CD4-positive, alpha-beta T cell treated with Interleukin-4 for 1 hour (primary cell): ENCODE measurements at regions not wholly inside any gene's neighbourhood (a gene's known extent, or its start where the extent isn't known, plus 50 kb on each side); places are given as distances from the start of the nearest gene placed in this dataset.
"Not testable (repeated sequence)": the region's sequence is repeated elsewhere in the genome, so short reads cannot be mapped to it uniquely, and the experiment has no call there.

Source experiments
- DNase-seq, 2 donors: peaks; one replicate each; pipeline ENCODE4 v3.0.0-alpha.2; 2020 to 2022

- no peak for DNase-seq
Observed at GRCh38 chr4:53712408-53713020, 121.2 kb upstream of the LNX1 start.

DNA sequence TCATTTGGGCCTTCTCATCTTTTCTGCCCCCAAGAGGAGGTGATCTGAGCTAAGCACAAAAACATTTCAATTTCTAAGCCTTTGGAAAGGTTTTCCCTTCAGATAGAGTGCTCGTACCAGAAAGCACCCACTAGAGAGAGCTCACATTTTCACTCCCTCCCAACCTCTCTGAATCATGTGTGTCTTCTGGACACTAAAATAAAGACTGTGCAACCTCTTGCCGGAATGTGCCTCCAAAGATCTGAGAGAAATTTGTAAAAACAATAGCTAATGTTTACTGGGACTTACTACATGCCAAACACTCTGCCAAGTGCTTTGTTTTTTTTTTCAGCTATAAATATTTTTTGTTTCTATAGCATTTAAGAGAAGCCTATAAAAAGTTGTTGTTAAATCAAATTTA is 120.6 kb upstream of the LNX1 start:
- no peak for DNase-seq

DNA sequence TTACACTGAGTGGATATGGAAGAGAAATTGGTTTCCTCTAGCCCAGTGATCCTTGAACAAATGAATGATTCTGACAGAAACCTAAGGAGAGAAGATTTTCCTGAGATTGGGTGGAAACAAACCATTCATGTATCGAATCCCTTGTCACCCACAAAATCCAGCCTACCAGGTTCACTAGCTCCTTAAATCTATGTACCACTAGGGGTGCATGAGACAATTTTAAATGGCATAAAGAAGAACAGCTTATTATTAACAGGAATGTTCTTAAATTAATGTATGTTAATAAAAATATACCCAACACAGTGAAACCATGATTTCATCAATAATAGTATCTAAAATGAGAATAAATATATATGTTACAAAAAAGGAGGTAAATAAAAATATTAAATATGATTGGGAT is 118.4 kb upstream of the LNX1 start:
- no peak for DNase-seq

DNA sequence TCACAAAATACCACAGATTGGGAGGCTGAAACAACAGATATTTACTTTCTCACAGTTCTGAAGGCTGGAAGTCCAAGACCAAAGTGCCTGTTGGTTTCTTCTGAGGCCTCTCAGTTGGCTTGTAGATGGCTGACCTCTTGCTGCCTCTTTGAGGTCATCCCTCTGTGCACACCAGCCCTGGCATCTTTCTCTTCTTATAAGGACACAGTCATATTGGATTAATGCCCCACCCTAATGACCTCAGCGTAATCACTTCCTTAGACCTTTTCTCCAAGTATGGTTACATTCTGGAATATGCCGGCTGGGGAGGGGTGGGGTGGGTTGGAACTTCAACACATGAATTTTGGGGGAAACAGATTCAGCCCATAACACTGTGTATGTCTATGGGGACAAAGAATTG is 116.2 kb upstream of the LNX1 start:
- DNase-seq = no peak

GRCh38 chr4:53706422-53707032 is 115.2 kb upstream of the LNX1 start:
- DNase-seq = peak in 1 of 2 donors; percentile 10

DNA sequence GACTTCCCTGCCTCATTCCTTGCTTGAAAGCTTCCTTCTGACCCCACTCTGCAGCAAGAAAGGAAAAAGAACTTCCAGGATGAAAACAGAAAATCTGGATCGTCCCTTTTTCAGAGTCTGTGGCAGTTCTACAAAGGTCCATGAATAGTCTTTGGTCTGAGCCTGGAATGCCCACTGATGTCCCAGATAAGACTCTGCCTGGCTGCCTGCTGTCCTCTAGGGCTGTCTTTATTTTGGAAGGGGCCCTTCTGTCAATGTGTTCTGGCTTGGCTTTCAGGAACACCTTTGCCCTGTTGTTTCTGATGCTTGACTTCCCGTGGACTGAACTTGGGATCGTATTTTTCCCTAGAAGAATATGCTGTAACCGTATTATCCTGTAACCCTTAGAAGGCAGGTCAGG is 114.7 kb upstream of the LNX1 start:
- no peak for DNase-seq

- DNase-seq = no peak
Observed at GRCh38 chr4:53705151-53705764, 114.0 kb upstream of the LNX1 start.

DNA sequence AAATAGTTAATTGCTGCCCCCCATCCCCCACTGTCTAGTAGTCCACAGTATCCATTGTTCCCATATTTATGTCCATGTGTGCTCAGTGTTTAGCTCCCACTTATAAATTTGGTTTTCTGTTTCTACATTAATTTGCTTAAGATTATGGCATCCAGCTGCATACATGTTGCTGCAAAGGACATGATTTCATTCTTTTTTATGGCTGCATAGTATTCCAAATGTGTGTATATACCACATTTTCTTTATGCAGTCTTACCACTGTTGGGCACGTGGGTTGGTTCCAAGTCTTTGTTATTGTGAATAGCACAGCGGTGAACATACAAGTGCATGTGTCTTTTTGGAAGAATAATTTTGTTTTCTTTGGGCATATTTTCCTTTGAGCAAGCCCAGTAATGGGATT is 113.0 kb upstream of the LNX1 start:
- DNase-seq = no peak

GRCh38 chr4:53703267-53703655 is 112.0 kb upstream of the LNX1 start:
- DNase-seq = no peak

- peak in 1 of 2 donors; percentile 35 for DNase-seq
Observed at GRCh38 chr4:53702334-53703266, 111.3 kb upstream of the LNX1 start.

DNA sequence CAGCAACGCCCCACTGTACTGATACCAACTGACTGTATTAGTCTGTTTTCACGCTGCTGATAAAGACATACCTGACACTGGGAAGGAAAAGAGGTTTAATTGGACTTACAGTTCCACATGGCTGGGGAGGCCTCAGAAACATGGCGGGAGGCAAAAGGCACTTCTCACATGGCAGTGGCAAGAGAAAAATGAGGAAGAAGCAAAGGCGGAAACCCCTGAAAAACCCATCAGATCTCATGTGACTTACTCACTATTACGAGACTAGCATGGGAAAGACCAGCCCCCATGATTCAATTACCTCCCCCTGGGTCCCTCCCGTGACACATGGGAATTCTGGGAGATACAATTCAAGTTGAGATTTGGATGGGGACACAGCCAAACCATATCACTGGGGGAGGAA is 110.0 kb upstream of the LNX1 start:
- DNase-seq = not testable (repeated sequence)

DNA sequence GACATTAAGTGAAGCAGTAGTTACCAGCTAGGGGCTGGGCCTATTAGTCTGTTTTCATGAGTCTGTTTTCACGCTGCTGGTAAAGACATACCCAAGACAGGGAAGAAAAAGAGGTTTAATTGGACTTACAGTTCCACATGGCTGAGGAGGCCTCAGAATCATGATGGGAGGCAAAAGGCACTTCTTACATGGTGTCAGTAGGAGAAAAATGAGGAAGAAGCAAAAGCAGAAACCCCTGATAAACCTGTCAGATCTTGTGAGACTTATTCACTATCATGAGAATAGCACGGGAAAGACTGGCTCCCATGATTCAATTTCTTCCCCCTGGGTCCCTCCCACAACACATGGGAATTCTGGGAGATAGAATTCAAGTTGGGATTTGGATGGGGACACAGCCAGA is 108.0 kb upstream of the LNX1 start:
- not testable (repeated sequence) for DNase-seq

DNA sequence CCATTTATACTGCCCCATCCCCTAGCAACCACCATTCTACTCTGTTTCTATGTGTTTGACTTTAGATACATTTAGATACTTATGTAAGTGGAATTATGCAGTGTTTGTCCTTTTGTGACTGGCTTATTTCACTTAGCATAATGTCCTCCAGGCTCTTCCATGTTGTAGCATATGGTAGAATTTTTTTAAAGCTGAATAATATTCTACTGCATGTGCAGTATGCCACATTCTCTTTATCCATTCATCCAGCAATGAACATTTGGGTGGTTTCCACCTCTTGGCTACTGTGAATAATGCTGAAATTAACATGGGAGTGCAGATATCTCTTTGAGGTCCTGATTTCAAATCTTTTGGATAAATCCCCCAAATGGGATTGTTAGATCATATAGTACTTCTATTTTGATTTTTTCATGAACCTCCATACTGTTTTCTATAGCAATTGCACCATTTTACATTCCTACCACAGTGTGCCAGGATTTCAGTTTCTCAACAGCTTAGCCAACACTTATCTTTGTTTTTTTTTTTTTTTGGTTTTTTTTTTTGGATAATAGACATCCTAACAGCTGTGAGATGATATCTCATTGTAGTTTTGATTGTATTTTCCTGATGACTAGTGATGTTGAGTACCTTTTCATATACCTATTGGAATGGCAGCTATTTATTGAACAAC is 105.9 kb upstream of the LNX1 start:
- DNase-seq = no peak

DNA sequence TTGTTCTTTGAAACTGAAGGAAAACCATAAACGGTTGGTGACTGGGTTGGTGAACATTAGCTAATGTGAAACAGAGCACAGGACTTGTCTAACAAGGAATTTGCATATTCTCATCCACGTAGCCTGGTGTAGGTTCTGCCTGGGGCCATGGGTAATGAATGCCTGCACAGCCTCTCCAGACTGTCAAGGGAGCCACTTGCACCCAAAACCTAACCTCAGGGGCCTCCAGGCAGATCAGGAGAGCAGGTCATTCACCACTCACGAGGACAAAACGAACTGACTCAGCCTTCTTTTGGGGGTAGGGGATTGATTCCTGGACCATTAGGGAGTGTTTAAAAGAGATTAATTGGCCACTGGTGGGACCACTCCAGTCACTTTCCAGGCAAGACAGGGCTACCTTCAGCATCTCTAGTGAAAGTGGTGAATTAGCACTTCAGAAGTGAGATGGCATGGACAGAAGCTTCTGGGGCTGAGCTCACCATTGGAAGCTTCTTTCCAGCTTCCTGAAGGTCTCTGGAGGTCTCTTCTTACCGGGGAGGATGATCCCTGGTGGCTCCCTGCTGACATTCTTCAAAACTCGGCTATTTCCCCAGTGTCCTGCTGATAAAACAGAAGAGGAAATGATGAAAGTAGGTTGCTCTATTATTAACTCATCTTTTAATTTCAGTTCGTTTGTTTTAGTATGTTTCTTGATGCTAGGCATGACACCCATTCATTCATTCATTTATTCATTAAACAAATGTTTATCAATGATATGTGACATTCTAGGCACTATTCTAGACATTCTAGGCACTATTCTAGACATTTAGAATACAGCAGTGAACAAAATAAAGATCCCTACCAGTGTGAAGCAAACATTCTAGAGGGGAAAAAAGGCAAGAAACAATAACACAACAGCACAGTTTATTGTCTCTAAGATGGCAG is 104.5 kb upstream of the LNX1 start:
- DNase-seq = no peak

- DNase-seq = no peak
Observed at GRCh38 chr4:53694666-53695065, 103.4 kb upstream of the LNX1 start.

- DNase-seq = no peak
Observed at GRCh38 chr4:53693909-53694308, 102.6 kb upstream of the LNX1 start.

GRCh38 chr4:53693408-53693807 is 102.1 kb upstream of the LNX1 start:
- DNase-seq = no peak

DNA sequence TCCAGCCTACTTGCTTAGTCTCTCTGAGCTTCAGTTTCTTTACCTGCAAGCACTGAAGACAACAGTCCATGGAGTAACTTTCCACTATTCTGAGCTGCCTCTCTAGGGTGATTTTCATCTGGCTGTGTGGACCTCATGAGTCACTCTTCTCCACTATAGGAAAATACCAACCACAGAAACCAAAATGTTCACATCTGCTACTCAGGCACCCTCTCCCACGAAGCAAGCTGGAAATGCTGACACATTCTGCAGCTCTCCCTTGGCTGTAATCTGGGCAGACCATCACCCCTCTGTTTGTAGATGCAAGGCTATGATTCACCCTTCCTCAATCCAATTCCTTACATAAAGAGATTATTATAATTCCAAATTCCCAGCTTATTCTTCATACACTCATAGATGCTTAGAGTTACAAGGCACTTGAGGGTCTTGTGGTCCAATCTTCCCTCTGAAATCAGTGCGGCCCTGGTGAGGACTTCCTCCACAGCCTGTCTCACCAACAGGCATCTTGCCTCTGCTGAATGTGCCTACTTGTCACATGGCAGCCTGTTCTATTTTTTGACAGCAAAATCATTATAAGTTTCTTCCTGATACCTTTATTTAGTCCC is 97.0 kb upstream of the LNX1 start:
- no peak for DNase-seq

- no peak for DNase-seq
Observed at GRCh38 chr4:53686521-53686920, 95.2 kb upstream of the LNX1 start.

DNA sequence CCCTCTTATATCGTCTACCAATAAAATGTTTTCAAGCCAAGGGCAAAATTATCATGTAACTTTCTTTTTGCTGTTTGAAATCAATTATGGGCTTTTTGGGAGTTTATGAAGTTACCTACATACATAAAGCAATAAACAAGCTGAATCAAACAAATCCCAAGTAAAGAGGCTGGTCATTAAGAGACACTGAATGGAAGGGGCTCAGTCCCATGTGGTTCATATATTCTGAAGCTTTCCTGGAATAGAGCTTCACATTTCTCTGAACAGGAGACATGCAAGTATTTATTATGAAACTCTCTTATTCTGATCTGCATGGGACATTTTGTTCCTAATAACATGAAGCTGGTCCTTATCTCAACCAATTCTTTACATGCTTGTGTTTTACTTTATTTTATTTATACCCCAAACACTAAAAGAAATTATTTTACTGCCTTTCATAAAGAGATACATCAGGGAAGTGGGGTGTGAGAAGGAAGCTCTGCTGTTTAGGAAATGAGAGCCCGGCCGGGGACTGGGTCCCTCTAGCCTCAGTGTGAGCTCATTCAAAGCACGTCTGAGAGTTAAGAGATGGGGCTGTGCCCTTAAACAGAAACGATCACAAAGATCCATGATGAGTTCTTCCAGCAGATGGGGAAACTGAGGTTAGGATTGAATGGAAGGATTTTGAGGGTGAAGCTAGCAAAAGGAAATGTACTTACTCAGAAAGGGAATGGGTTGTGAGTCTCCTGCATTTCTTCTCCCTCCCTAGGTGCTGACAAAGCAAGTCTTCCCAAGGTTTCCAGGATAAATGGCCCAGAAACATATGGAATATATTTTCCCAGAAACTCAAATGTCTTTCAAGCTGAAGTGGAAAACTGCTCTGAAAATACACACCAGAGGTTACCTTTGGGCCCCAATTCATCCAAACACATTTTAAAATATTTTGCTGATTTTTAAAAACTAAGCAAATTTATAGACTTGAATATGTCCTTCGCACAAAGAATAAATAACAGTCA is 93.1 kb upstream of the LNX1 start:
- DNase-seq = no peak
